Upper lobe of right lung (tissue), 1 donor: ENCODE measurements at regions not wholly inside any gene's neighbourhood (a gene's known extent, or its start where the extent isn't known, plus 50 kb on each side); places are given as distances from the start of the nearest gene placed in this dataset.
"Not testable (repeated sequence)": the region's sequence is repeated elsewhere in the genome, so short reads cannot be mapped to it uniquely, and the experiment has no call there.

ENCODE experiments used
- ATAC-seq: fragments of 200-7000 bp; cut with Tn5 transposase; one replicate; pipeline ENCODE4 v1.9.1; 2020; ENCODE audit warnings: mild to moderate bottlenecking, moderate library complexity
- DNase-seq: peaks from one replicate; pipeline ENCODE4 v3.0.0-alpha.2; 2020
- H3K27ac ChIP-seq: fragments of 200-600 bp; one replicate; pipeline ENCODE4 v1.8.0; 2022
- H3K27me3 ChIP-seq: fragments of 200-600 bp; one replicate; pipeline ENCODE4 v1.8.0; 2022; ENCODE audit warnings: mild to moderate bottlenecking
- H3K36me3 ChIP-seq: fragments of 200-600 bp; one replicate; pipeline ENCODE4 v1.8.0; 2022
- H3K4me1 ChIP-seq: fragments of 200-600 bp; one replicate; pipeline ENCODE4 v1.8.0; 2022
- H3K4me3 ChIP-seq: fragments of 200-600 bp; one replicate; pipeline ENCODE4 v1.8.0; 2022; ENCODE audit warnings: mild to moderate bottlenecking
- H3K9me3 ChIP-seq: fragments of 200-600 bp; one replicate; pipeline ENCODE4 v1.8.0; 2022
- intact Hi-C: fragments of 100-400 bp; cut with DNase I; formaldehyde crosslinking; loops from one replicate; pipeline ENCODE4 v1.11.0; 2022
- TF ChIP-seq, protein P1 (sequence below): fragments of 200-600 bp; IDR thresholded peaks from one replicate; pipeline ENCODE4 v1.8.0; 2022; ENCODE audit warnings: antibody characterized with exemption
- donor health status: DM: no; HTN: yes; CAD: no; lungs with severe emphysema.

DNA sequence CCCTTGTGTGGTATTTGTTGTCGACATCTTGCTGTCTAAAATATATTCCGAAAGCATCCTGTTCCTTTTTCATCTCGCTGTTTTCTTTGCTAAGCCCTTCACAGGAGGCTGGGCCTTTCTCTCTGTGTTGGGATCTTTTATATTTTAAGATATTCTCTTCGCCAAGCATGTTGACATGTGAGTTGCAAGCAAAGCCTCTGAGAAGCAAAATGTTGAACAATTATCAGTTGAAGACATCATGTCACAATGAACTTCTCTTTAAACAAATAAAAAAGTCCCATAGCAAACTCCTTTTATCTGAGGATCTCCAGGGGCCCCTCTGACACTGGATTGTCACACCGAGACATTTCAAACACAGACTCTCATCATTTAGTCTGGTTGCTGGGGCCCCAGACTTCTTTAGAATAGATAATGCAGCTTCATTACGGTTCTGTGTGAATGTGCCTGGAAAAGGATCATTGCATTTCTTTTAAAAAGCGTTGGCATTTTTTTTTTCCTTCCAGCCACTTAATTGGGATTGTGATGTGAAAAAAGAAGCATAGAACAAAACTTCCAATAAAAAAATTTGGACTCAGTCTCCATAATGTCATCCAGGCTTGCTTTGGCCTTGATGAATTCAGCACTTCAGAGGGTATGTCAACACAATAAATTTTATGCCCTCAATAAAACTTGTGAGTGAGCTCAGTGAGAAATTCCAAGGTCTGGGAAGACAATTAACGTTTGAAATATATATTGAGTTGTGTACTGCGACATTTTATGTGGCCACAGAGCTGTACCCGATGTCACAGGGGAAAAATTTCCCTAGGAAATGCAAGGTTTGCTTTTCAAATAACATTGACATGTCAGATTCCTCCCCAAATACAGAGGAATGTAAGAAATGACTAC is 496.8 kb downstream of the XYLT1 start:
- Histone ChIP-seq H3K36me3 (no peaks in the 10 kb centered on the region), H3K9me3 (no peaks in the 10 kb centered on the region), H3K27ac (no peak overlapping the region), H3K27me3 (peaks cover 13% of the 10 kb centered on the region), H3K4me1 (no peaks in the 10 kb centered on the region), H3K4me3 (no peak overlapping the region)
- intact Hi-C loops: no loop called here
- no peak for DNase-seq
- TF ChIP-seq, protein P1, sequence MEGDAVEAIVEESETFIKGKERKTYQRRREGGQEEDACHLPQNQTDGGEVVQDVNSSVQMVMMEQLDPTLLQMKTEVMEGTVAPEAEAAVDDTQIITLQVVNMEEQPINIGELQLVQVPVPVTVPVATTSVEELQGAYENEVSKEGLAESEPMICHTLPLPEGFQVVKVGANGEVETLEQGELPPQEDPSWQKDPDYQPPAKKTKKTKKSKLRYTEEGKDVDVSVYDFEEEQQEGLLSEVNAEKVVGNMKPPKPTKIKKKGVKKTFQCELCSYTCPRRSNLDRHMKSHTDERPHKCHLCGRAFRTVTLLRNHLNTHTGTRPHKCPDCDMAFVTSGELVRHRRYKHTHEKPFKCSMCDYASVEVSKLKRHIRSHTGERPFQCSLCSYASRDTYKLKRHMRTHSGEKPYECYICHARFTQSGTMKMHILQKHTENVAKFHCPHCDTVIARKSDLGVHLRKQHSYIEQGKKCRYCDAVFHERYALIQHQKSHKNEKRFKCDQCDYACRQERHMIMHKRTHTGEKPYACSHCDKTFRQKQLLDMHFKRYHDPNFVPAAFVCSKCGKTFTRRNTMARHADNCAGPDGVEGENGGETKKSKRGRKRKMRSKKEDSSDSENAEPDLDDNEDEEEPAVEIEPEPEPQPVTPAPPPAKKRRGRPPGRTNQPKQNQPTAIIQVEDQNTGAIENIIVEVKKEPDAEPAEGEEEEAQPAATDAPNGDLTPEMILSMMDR: no peak
- no peak for ATAC-seq

DNA sequence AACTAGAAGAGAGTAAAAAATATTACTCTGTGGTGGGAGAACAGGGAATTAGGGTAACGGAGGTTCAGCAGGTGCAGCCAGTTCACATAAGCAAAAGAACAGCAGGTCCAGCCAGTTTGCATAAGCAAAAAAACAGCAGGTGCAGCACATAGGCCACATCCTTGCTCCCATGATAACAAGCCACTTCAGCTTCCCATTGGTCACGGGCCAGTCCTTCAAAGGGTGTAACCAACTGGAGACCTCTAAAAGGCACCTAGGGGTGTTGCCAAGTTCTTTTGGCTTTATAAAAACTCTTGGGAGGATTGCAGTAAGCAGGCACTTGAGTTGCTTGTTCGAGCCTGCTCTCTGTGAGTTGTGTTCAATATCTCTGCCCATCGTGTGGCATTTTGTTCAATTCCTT is 488.1 kb downstream of the XYLT1 start:
- no peaks in the 10 kb centered on the region for H3K36me3 ChIP-seq
- no peaks in the 10 kb centered on the region for H3K27me3 ChIP-seq
- TF ChIP-seq, protein P1: no peak
- H3K9me3 ChIP-seq: no peaks in the 10 kb centered on the region
- no peak overlapping the region for H3K27ac ChIP-seq
- DNase-seq (no peak), ATAC-seq (no peak)
- H3K4me1 ChIP-seq: no peaks in the 10 kb centered on the region
- intact Hi-C loops: no loop called here
- no peak overlapping the region for H3K4me3 ChIP-seq

- TF ChIP-seq, protein P1: no peak
- Histone ChIP-seq H3K36me3 (no peaks in the 10 kb centered on the region), H3K4me1 (no peaks in the 10 kb centered on the region), H3K27me3 (no peaks in the 10 kb centered on the region), H3K4me3 (no peak overlapping the region), H3K9me3 (no peaks in the 10 kb centered on the region), H3K27ac (no peak overlapping the region)
- ATAC-seq (no peak), DNase-seq (no peak)
- intact Hi-C loops: no loop called here
These were observed 487.2 kb downstream of the XYLT1 start for GRCh38 chr16:16983582-16983981.

DNA sequence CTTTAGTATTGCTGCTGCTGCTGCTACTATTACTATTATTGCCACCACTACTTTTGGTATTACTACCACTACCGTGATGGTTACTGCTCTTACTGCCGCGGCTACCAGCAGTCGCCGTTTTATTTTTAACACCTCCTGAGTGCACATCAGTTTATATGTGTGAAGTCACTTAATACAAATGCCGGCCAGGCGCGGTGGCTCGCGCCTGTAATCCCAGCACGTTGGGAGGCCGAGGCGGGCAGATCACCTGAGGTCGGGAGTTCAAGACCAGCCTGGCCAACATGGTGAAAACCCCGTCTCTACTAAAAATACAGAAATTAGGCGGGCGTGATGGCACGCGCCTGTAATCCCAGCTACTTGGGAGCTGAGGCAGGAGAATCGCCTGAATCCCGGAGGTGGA is 486.7 kb downstream of the XYLT1 start:
- intact Hi-C loops, H3K27ac ChIP-seq, H3K4me1 ChIP-seq, H3K27me3 ChIP-seq, DNase-seq, H3K9me3 ChIP-seq, H3K4me3 ChIP-seq, ATAC-seq, H3K36me3 ChIP-seq: not testable (repeated sequence)

DNA sequence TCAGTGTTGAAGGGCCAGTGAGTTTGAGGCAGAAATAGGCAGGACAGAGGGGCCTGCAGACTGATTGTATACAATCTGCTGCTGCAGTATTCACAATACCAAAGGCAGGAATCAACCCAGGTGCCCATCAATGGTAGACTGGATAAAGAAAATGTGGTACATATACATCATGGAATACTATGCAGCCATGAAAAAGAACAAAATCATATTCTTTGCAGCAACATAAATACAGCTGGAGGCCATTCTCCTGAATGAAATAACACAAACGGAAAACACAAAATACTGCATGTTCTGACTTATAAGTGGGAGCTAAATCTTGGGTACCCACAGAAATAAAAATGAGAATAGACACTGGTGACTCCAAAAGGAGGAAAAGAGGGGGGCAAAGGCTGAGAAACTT is 485.1 kb downstream of the XYLT1 start:
- no peaks in the 10 kb centered on the region for H3K27me3 ChIP-seq
- H3K4me3 ChIP-seq: no peak overlapping the region
- H3K9me3 ChIP-seq: no peaks in the 10 kb centered on the region
- TF ChIP-seq, protein P1: no peak
- intact Hi-C loops: no loop called here
- H3K27ac ChIP-seq: no peak overlapping the region
- DNase-seq: no peak
- H3K4me1 ChIP-seq: no peaks in the 10 kb centered on the region
- ATAC-seq: no peak
- no peaks in the 10 kb centered on the region for H3K36me3 ChIP-seq

GRCh38 chr16:16988963-16989362 is 481.8 kb downstream of the XYLT1 start:
- H3K27me3 ChIP-seq: no peaks in the 10 kb centered on the region
- no peak overlapping the region for H3K4me3 ChIP-seq
- ATAC-seq (no peak), DNase-seq (no peak)
- TF ChIP-seq, protein P1: no peak
- no peaks in the 10 kb centered on the region for H3K36me3 ChIP-seq
- no peak overlapping the region for H3K27ac ChIP-seq
- intact Hi-C loops: no loop called here
- no peaks in the 10 kb centered on the region for H3K4me1 ChIP-seq
- H3K9me3 ChIP-seq: no peaks in the 10 kb centered on the region
